AG10803 (cell line): ENCODE measurements at regions not wholly inside any gene's neighbourhood (a gene's known extent, or its start where the extent isn't known, plus 50 kb on each side); places are given as distances from the start of the nearest gene placed in this dataset.
A peak's percentile ranks its signal among the peaks of the same experiment; 100 is the strongest.

ENCODE experiments used
- DNase-seq: peaks from one replicate; pipeline ENCODE4 v3.0.0; 2010; ENCODE audit warnings: low read depth
- H3K4me3 ChIP-seq: 2 replicates; pipeline ENCODE4 v1.5.1; 2011; ENCODE audit warnings: mild to moderate bottlenecking, low read length, control low read depth
- TF ChIP-seq, protein P1 (sequence below): conservative IDR thresholded peaks from 2 replicates; pipeline ENCODE4 v1.5.1; 2011; ENCODE audit warnings: mild to moderate bottlenecking, low read length, control low read depth, inconsistent platforms

DNA sequence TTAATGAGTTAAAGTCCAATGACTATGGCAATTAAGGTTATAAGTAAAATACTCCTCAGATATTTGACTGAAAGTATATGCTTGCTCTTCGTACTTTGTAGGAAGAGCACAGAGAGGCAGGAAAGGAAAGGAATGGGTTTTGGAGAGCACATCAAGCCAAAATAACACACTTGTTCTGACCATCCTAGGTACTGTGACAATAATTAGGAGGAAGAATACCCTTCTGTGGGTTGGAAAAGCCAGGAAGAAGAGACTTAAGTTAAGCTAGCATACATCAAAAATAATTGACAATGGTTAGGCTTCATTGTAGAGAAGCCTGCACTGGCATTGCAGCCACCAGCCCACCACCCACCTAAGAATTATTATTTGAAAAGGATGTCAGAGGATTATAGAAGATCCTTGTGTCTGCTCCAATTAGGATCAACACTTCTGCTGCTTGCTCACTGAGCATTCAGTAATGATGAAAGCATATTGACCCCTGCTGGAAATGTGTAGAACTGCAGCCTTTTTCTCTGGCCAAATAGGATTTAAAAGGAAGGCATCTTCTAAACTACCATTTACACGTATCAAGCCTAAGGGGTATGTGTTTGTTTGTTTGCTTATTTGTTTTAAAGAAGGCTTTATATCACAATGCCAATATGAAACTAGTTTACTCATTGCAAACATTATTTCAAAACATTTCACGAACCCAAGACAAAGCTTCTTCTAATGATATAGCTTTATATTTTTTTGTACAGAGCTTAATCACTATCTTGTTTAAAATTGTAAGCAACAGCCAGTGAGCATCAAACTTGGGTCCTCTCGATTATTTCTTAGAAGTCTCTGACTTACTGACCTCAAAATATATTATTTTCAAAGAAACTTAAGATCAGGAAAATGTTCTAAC, 286.2 kb upstream of the TET2 start:
- H3K4me3 ChIP-seq: no peak overlapping the region
- TF ChIP-seq, protein P1, sequence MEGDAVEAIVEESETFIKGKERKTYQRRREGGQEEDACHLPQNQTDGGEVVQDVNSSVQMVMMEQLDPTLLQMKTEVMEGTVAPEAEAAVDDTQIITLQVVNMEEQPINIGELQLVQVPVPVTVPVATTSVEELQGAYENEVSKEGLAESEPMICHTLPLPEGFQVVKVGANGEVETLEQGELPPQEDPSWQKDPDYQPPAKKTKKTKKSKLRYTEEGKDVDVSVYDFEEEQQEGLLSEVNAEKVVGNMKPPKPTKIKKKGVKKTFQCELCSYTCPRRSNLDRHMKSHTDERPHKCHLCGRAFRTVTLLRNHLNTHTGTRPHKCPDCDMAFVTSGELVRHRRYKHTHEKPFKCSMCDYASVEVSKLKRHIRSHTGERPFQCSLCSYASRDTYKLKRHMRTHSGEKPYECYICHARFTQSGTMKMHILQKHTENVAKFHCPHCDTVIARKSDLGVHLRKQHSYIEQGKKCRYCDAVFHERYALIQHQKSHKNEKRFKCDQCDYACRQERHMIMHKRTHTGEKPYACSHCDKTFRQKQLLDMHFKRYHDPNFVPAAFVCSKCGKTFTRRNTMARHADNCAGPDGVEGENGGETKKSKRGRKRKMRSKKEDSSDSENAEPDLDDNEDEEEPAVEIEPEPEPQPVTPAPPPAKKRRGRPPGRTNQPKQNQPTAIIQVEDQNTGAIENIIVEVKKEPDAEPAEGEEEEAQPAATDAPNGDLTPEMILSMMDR: peak; percentile 86
- peak; percentile 59 for DNase-seq

GRCh38 chr4:104866809-104867208, 279.9 kb upstream of the TET2 start:
- TF ChIP-seq, protein P1: no peak
- DNase-seq: no peak
- H3K4me3 ChIP-seq: no peak overlapping the region

DNA sequence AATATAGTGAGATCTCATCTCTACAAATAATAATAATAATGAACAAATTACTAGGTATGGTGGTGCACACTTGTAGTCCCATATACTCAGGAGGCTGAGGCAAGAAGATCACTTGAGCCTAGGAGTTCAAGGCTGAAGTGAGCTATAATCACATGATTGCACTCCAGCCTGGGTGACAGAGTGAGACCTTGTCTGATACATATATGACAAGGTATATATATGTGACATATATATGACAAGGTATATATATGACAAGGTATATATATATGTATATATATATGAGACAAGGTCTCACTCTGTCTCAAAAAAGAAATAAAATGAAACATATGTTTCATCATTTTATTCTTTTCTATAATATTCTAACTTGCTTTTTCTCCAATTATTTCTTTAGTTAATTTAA, 278.1 kb upstream of the TET2 start:
- TF ChIP-seq, protein P1: no peak
- no peak for DNase-seq
- H3K4me3 ChIP-seq: no peak overlapping the region

- H3K4me3 ChIP-seq: no peak overlapping the region
- no peak for DNase-seq
- TF ChIP-seq, protein P1: no peak
Measured at GRCh38 chr4:104868958-104869357, 277.7 kb upstream of the TET2 start.

- DNase-seq: no peak
- H3K4me3 ChIP-seq: no peak overlapping the region
- TF ChIP-seq, protein P1: no peak
Measured at GRCh38 chr4:104869831-104870230, 276.8 kb upstream of the TET2 start.

GRCh38 chr4:104870495-104871233, 276.0 kb upstream of the TET2 start:
- no peak overlapping the region for H3K4me3 ChIP-seq
- DNase-seq: no peak
- TF ChIP-seq, protein P1: no peak
